Nephron (organoid): ENCODE measurements at regions not wholly inside any gene's neighbourhood (a gene's known extent, or its start where the extent isn't known, plus 50 kb on each side); places are given as distances from the start of the nearest gene placed in this dataset.
"Not testable (repeated sequence)": the region's sequence is repeated elsewhere in the genome, so short reads cannot be mapped to it uniquely, and the experiment has no call there.

ENCODE experiments used
- H3K27ac Mint-ChIP-seq, 3 experiments: 2 replicates each; pipeline ENCODE4 v1.8.0; 2020; ENCODE audit warnings: mixed read lengths in 3 of 3, mild to moderate bottlenecking in 2 of 3, moderate library complexity in 1 of 3
- H3K27me3 Mint-ChIP-seq: 2 replicates; pipeline ENCODE4 v1.8.0; 2021; ENCODE audit warnings: low read depth, mild to moderate bottlenecking, moderate library complexity, mixed read lengths
- H3K36me3 Mint-ChIP-seq: 2 replicates; pipeline ENCODE4 v1.8.0; 2020; ENCODE audit warnings: low read depth, mixed read lengths
- H3K4me1 Mint-ChIP-seq: 2 replicates; pipeline ENCODE4 v1.8.0; 2020; ENCODE audit warnings: mixed read lengths
- H3K4me3 Mint-ChIP-seq, 3 experiments: 2 replicates each; pipeline ENCODE4 v1.8.0; 2020; ENCODE audit warnings: mild to moderate bottlenecking in 3 of 3, mixed read lengths in 3 of 3, moderate library complexity in 2 of 3
- H3K9me3 Mint-ChIP-seq: 2 replicates; pipeline ENCODE4 v1.8.0; 2020; ENCODE audit warnings: mixed read lengths
- CTCF ChIP-seq, 3 experiments: fragments of 200-600 bp; sonication (generic); IDR thresholded peaks; one replicate each; pipeline ENCODE4 v1.5.0; 2021; ENCODE audit warnings: antibody characterized with exemption in 3 of 3; ENCODE audit not compliant: unreplicated experiment in 3 of 3

DNA sequence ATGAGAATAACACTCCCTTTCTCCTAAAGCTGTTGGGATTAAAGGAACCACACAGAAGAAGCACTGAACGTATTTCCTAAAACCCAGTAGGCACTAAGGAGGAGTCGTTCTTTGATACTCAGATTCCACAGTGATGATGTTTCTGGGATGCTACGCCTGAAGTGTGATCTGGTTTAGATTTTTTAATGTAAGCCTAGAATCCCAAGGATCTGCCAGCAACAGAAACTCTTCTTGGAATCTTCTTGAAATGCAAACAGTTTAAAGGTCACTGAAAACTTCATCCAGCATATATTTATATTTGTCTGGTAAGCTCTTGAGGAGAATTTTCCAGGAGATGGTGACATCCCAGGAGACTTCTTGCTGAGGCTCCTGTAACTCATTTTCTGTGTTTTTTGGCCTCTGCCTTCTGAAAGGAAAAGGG is 247.6 kb upstream of the TRIB2 start:
- H3K27ac Mint-ChIP-seq = peak overlapping the region; percentile 39 to 77 (median 68)
- TF ChIP-seq CTCF (IDR thresholded peaks at IDR 0.05; ENCODE audit: unreplicated experiment in 3 of 3) = no peak
- H3K4me3 Mint-ChIP-seq = no peak overlapping the region
- H3K4me1 Mint-ChIP-seq = peaks cover 13% of the 10 kb centered on the region
- peaks cover 7% of the 10 kb centered on the region for H3K9me3 Mint-ChIP-seq
- no peaks in the 10 kb centered on the region for H3K27me3 Mint-ChIP-seq
- H3K36me3 Mint-ChIP-seq = no peaks in the 10 kb centered on the region

GRCh38 chr2:12472265-12472664 is 244.5 kb upstream of the TRIB2 start:
- H3K27me3 Mint-ChIP-seq, H3K4me3 Mint-ChIP-seq, H3K27ac Mint-ChIP-seq, H3K36me3 Mint-ChIP-seq: not testable (repeated sequence)
- H3K4me1 Mint-ChIP-seq = peaks cover 13% of the 10 kb centered on the region
- H3K9me3 Mint-ChIP-seq = peaks cover 14% of the 10 kb centered on the region

DNA sequence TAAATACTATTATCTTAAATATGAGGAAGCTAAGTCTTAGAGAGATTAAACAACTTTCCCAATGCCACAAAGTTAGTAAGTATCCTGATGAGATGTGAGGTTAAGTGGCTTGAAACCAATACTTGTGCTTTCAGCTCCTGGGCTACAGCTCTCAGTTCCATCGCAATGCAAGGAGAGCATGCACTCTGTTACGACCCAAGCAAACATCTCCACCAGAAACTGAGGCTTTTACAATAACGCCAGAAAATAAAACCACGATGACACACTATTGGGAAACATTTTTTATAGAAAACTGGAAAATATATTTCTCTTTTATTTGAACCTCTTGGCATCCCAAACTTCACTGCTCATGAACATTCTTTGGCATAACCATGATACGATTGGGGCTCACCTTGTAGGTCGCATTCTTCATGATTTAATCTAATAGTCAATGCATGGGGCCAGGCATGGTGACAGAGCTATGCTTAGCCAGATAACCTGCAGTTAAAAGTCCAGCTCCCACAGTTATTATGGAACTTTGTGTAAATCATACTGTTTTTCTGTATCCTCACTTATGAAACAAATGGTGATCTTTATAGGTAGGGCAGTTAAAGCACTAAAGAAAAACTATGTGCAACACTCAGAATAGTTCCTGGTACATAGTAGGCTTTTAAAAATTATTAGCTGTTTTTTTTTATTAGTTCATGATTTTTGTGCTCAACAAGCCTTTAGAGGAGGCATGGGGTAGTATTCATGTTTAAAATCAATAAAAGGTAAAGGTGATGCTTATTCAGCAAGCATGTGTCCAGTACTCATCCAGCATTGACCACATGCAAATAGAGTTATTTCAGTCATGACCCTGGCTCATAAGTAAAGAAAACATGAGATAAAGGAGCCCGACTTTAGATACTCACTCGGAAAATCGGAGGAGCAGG is 238.3 kb upstream of the TRIB2 start:
- Mint-ChIP-seq H3K27ac (no peak overlapping the region), H3K27me3 (no peaks in the 10 kb centered on the region), H3K4me3 (no peak overlapping the region), H3K4me1 (peaks cover 4% of the 10 kb centered on the region), H3K9me3 (peaks cover 7% of the 10 kb centered on the region), H3K36me3 (no peaks in the 10 kb centered on the region)
- no peak for TF ChIP-seq CTCF (IDR thresholded peaks at IDR 0.05; ENCODE audit: unreplicated experiment in 3 of 3)

DNA sequence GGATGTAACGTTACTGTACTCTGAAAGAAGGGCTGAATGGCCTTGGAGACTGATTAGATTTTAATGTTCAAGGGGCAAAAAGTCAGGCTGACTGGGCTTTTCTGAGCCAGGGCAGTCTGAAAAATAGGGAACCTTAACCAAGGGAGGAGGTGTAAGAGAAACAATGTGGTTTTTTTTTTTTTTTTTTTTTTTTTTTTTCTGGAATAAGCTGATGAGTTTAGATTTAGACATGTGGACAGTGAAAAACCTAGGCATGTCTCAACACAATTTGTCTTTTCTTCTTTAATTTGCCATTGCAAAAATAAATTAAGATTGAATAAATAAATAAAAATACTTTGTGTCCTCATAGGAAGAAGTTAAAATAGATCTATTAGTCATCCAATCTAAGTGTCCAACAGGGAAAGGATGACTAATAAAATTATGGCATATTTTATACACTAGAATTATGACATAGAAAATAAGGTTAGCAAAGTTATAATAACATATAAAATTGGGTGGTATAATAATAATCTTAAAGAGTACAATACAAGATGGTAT is 237.6 kb upstream of the TRIB2 start:
- Mint-ChIP-seq H3K27me3 (no peaks in the 10 kb centered on the region), H3K27ac (no peak overlapping the region), H3K4me3 (no peak overlapping the region), H3K9me3 (peaks cover 7% of the 10 kb centered on the region), H3K36me3 (no peaks in the 10 kb centered on the region), H3K4me1 (peaks cover 4% of the 10 kb centered on the region)
- no peak for TF ChIP-seq CTCF (IDR thresholded peaks at IDR 0.05; ENCODE audit: unreplicated experiment in 3 of 3)

- Mint-ChIP-seq H3K4me3 (no peak overlapping the region), H3K9me3 (no peaks in the 10 kb centered on the region), H3K36me3 (no peaks in the 10 kb centered on the region)
Measured at GRCh38 chr2:12484536-12485115, 232.1 kb upstream of the TRIB2 start.

More at GRCh38 chr2:12484536-12485115, 232.1 kb upstream of the TRIB2 start:
- TF ChIP-seq CTCF (IDR thresholded peaks at IDR 0.05; ENCODE audit: unreplicated experiment in 3 of 3) = no peak
- peak overlapping the region in 1 of 3 experiments; percentile 46 for H3K27ac Mint-ChIP-seq
- H3K27me3 Mint-ChIP-seq = peaks cover 9% of the 10 kb centered on the region
- H3K4me1 Mint-ChIP-seq = peaks cover 8% of the 10 kb centered on the region
